GM19372 (cell line): ENCODE measurements at regions not wholly inside any gene's neighbourhood (a gene's known extent, or its start where the extent isn't known, plus 50 kb on each side); places are given as distances from the start of the nearest gene placed in this dataset.

Experiments used
- ATAC-seq: cut with Tn5 transposase; IDR thresholded peaks from one replicate; pipeline ENCODE4 v1.9.1; 2021; ENCODE audit warnings: mild to moderate bottlenecking, low read depth, moderate library complexity; ENCODE audit not compliant: unreplicated experiment

DNA sequence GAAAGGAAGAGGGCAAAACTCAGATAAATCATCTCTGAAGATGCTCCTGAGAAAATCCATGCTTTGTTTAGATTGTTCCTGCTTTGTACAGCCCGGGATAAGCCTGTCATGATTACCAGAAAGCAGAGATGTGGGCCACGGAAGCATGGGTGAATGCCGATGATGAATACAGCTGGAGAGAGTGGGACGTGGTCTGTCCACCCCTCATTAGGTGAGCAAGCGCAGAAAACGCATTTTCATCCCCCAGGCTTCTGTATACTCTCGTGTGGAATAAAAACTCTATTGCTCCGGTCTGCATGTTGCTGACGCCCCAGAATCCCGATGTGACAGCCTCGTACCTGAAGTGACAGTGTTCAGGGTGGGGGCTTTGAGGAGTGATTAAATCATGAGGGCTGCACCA is 52.0 kb upstream of the SALL3 start:
- ATAC-seq, result no peak

DNA sequence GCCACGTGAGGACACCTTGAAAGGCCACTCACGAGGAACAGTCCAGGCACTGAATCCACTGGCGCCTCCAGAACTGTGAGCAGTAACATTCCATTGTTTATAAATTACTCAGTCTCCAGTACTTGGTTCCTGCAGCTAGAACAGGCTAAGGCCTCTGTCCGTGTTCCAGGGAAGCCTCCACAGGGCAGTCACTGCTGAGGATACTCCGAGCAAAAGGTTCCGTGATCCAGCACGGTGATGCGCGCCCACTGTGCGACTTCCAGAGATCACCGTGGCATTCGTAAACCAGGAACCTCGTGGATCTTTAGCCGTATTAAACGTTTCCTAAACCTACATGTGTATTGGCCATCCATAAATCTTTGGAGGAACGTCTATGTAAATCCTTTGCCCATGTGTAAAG is 51.5 kb upstream of the SALL3 start:
- ATAC-seq, result no peak

DNA sequence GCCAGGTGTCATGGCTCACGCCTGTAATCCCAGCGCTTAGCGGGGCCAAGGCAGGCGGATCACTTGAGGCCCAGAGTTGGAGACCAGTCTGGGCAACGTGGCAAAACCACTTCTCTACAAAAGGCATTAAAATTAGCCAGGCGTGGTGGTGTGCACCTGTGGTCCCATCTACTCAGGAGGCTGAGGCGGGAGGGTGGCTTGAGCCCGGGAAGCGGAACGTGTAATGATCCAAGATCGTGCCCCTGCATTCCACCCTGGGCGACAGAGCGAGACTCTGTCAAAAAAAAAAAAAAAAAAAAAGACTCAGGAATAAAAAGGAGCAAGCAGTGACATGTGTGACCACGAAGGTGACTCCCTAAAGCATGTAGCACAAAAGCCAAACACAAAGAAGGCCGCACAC is 50.1 kb upstream of the SALL3 start:
- ATAC-seq, result no peak
